ENCODE measurements at regions not wholly inside any gene's neighbourhood (a gene's known extent, or its start where the extent isn't known, plus 50 kb on each side); places are given as distances from the start of the nearest gene placed in this dataset.

GRCh38 chr4:38532908-38533499 lies 131.0 kb upstream of the KLF3 start:
- no peak for TF ChIP-seq POLR2A (IDR thresholded peaks at IDR 0.05)
- TF ChIP-seq, protein P1, sequence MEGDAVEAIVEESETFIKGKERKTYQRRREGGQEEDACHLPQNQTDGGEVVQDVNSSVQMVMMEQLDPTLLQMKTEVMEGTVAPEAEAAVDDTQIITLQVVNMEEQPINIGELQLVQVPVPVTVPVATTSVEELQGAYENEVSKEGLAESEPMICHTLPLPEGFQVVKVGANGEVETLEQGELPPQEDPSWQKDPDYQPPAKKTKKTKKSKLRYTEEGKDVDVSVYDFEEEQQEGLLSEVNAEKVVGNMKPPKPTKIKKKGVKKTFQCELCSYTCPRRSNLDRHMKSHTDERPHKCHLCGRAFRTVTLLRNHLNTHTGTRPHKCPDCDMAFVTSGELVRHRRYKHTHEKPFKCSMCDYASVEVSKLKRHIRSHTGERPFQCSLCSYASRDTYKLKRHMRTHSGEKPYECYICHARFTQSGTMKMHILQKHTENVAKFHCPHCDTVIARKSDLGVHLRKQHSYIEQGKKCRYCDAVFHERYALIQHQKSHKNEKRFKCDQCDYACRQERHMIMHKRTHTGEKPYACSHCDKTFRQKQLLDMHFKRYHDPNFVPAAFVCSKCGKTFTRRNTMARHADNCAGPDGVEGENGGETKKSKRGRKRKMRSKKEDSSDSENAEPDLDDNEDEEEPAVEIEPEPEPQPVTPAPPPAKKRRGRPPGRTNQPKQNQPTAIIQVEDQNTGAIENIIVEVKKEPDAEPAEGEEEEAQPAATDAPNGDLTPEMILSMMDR (IDR thresholded peaks at IDR 0.05) = no peak

All from breast epithelium (tissue), 3 donors.